ENCODE measurements at regions not wholly inside any gene's neighbourhood (a gene's known extent, or its start where the extent isn't known, plus 50 kb on each side); places are given as distances from the start of the nearest gene placed in this dataset.
A peak's percentile ranks its signal among the peaks of the same experiment; 100 is the strongest.

- H3K9me3 ChIP-seq (ENCODE audit: low read length), result no peaks in the 10 kb centered on the region
- H3K9ac ChIP-seq (ENCODE audit: low read length), result no peak overlapping the region
- H4K20me1 ChIP-seq (ENCODE audit: insufficient read depth, low read depth, low read length), result no peaks in the 10 kb centered on the region
- DNase-seq, result no peak
- no peaks in the 10 kb centered on the region for H3K4me1 ChIP-seq (ENCODE audit: low read length)
- no peak overlapping the region for H3K4me3 ChIP-seq (ENCODE audit: low read length)
- no peaks in the 10 kb centered on the region for H3K36me3 ChIP-seq (ENCODE audit: insufficient read depth, low read length)
- no peak overlapping the region for H2AFZ ChIP-seq (ENCODE audit: low read length)
- no peak overlapping the region for H3K27ac ChIP-seq (ENCODE audit: low read length)
- no peak overlapping the region for H3K4me2 ChIP-seq (ENCODE audit: low read depth, low read length, poor library complexity, severe bottlenecking)
- H3K79me2 ChIP-seq (ENCODE audit: low read length), result no peaks in the 10 kb centered on the region
- no peaks in the 10 kb centered on the region for H3K27me3 ChIP-seq (ENCODE audit: low read length)
- H3K9me2 ChIP-seq (replicated peaks; ENCODE audit: insufficient read depth, low read length), result no peaks in the 10 kb centered on the region
Observed at GRCh38 chr9:20208226-20208625, 414.1 kb downstream of the MLLT3 start.

GRCh38 chr9:20207176-20207575 lies 415.1 kb downstream of the MLLT3 start:
- no peak overlapping the region for H3K27ac ChIP-seq (ENCODE audit: low read length)
- H4K20me1 ChIP-seq (ENCODE audit: insufficient read depth, low read depth, low read length), result no peaks in the 10 kb centered on the region
- no peaks in the 10 kb centered on the region for H3K9me2 ChIP-seq (replicated peaks; ENCODE audit: insufficient read depth, low read length)
- no peaks in the 10 kb centered on the region for H3K27me3 ChIP-seq (ENCODE audit: low read length)
- peaks cover 4% of the 10 kb centered on the region for H3K4me1 ChIP-seq (ENCODE audit: low read length)
- DNase-seq, result no peak
- no peaks in the 10 kb centered on the region for H3K9me3 ChIP-seq (ENCODE audit: low read length)
- H3K4me2 ChIP-seq (ENCODE audit: low read depth, low read length, poor library complexity, severe bottlenecking), result no peak overlapping the region
- no peak overlapping the region for H2AFZ ChIP-seq (ENCODE audit: low read length)
- H3K36me3 ChIP-seq (ENCODE audit: insufficient read depth, low read length), result no peaks in the 10 kb centered on the region
- H3K4me3 ChIP-seq (ENCODE audit: low read length), result no peak overlapping the region
- H3K79me2 ChIP-seq (ENCODE audit: low read length), result no peaks in the 10 kb centered on the region
- H3K9ac ChIP-seq (ENCODE audit: low read length), result no peak overlapping the region

DNA sequence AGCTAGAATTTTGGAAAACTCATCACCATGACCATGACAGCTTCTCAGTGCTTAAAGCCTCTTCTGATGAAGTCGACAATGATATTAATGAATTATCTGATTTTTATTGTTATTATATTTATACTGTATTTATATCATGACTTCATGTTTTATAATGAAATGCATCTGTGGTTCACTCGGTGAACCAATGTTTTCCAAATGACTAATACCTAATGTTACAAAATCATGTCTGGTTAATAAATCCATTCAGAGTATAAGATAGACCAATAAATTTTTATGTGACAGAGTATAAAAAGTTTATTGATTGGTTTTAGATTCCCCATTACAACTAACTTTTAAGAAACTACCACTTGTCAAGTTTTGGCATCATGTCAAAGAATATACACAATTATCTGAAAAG lies 416.5 kb downstream of the MLLT3 start:
- Histone ChIP-seq H3K4me2 (ENCODE audit: low read depth, low read length, poor library complexity, severe bottlenecking) (no peak overlapping the region), H3K79me2 (ENCODE audit: low read length) (no peaks in the 10 kb centered on the region), H3K36me3 (ENCODE audit: insufficient read depth, low read length) (no peaks in the 10 kb centered on the region), H3K9me2 (replicated peaks; ENCODE audit: insufficient read depth, low read length) (no peaks in the 10 kb centered on the region), H3K9ac (ENCODE audit: low read length) (no peak overlapping the region), H3K27ac (ENCODE audit: low read length) (no peak overlapping the region), H3K4me1 (ENCODE audit: low read length) (peaks cover 17% of the 10 kb centered on the region), H4K20me1 (ENCODE audit: insufficient read depth, low read depth, low read length) (no peaks in the 10 kb centered on the region), H2AFZ (ENCODE audit: low read length) (no peak overlapping the region), H3K4me3 (ENCODE audit: low read length) (no peak overlapping the region), H3K9me3 (ENCODE audit: low read length) (no peaks in the 10 kb centered on the region), H3K27me3 (ENCODE audit: low read length) (no peaks in the 10 kb centered on the region)
- no peak for DNase-seq

DNA sequence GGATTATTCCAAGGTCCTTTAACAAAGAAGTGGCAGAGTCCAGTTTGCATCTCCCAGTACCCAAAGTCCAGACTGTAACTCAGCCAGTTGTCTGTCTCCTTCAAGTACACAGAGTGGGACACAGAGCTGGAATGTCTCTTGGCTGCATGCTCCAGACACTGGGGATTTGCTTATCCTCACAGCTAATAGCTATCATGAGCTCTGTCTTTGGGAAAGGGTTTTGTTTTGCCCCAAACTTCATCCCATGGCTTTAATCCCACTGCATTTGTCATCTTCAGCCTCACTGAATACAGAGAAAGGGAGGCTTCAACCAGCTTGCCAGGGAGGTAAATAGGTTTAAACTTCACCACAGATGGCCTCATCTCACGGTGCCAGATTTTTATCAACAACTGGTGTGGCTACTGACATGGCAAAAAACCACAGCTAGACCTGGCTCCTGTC lies 412.2 kb upstream of the SLC24A2 start:
- Histone ChIP-seq H3K4me2 (ENCODE audit: low read depth, low read length, poor library complexity, severe bottlenecking) (no peak overlapping the region), H3K4me3 (ENCODE audit: low read length) (no peak overlapping the region), H3K27me3 (ENCODE audit: low read length) (no peaks in the 10 kb centered on the region), H3K9me2 (replicated peaks; ENCODE audit: insufficient read depth, low read length) (no peaks in the 10 kb centered on the region), H3K36me3 (ENCODE audit: insufficient read depth, low read length) (no peaks in the 10 kb centered on the region), H3K4me1 (ENCODE audit: low read length) (peaks cover 41% of the 10 kb centered on the region), H3K79me2 (ENCODE audit: low read length) (no peaks in the 10 kb centered on the region), H3K9me3 (ENCODE audit: low read length) (peaks cover 9% of the 10 kb centered on the region; the same call in 1 of the 2 replicates), H3K9ac (ENCODE audit: low read length) (no peak overlapping the region), H2AFZ (ENCODE audit: low read length) (peak overlapping the region; percentile 73), H3K27ac (ENCODE audit: low read length) (no peak overlapping the region), H4K20me1 (ENCODE audit: insufficient read depth, low read depth, low read length) (no peaks in the 10 kb centered on the region)
- DNase-seq, result no peak

- no peaks in the 10 kb centered on the region for H3K79me2 ChIP-seq (ENCODE audit: low read length)
- no peak for DNase-seq
- H3K36me3 ChIP-seq (ENCODE audit: insufficient read depth, low read length), result no peaks in the 10 kb centered on the region
- H3K4me1 ChIP-seq (ENCODE audit: low read length), result peaks cover 41% of the 10 kb centered on the region
- H4K20me1 ChIP-seq (ENCODE audit: insufficient read depth, low read depth, low read length), result no peaks in the 10 kb centered on the region
- no peaks in the 10 kb centered on the region for H3K27me3 ChIP-seq (ENCODE audit: low read length)
- no peak overlapping the region for H3K4me3 ChIP-seq (ENCODE audit: low read length)
- no peak overlapping the region for H2AFZ ChIP-seq (ENCODE audit: low read length)
- H3K9me2 ChIP-seq (replicated peaks; ENCODE audit: insufficient read depth, low read length), result no peaks in the 10 kb centered on the region
- H3K4me2 ChIP-seq (ENCODE audit: low read depth, low read length, poor library complexity, severe bottlenecking), result no peak overlapping the region
- H3K9me3 ChIP-seq (ENCODE audit: low read length), result peaks cover 10% of the 10 kb centered on the region; the same call in 1 of the 2 replicates
- no peak overlapping the region for H3K9ac ChIP-seq (ENCODE audit: low read length)
- H3K27ac ChIP-seq (ENCODE audit: low read length), result no peak overlapping the region
Observed at GRCh38 chr9:20200581-20200980, 411.7 kb upstream of the SLC24A2 start.

DNA sequence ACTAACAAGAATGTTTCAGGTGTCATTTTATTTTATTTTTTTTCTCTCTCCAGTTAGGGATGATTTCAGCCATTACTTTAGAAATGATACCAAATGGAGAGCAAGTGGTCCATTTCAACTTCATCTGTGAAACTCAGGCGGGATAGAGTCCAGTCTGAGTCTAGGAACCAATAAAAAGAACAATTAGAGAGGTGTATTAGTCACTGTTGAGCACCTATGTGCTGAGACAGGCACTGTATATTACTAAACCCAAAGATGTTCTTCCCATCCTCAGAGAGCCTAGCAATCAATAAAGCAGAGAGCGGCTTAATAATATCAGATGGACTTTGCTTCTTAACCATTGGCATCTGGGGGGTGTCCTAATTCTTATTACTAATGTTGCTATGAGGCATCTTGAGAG lies 410.3 kb upstream of the SLC24A2 start:
- Histone ChIP-seq H2AFZ (ENCODE audit: low read length) (peak overlapping the region; percentile 49; the same call in 1 of the 2 replicates), H3K9me2 (replicated peaks; ENCODE audit: insufficient read depth, low read length) (no peaks in the 10 kb centered on the region), H3K4me1 (ENCODE audit: low read length) (peaks cover 41% of the 10 kb centered on the region), H3K9ac (ENCODE audit: low read length) (peak overlapping the region; percentile 63), H3K4me3 (ENCODE audit: low read length) (no peak overlapping the region), H3K9me3 (ENCODE audit: low read length) (peaks cover 10% of the 10 kb centered on the region; the same call in 1 of the 2 replicates), H3K4me2 (ENCODE audit: low read depth, low read length, poor library complexity, severe bottlenecking) (peak overlapping the region; percentile 85), H3K27me3 (ENCODE audit: low read length) (no peaks in the 10 kb centered on the region), H4K20me1 (ENCODE audit: insufficient read depth, low read depth, low read length) (no peaks in the 10 kb centered on the region), H3K36me3 (ENCODE audit: insufficient read depth, low read length) (no peaks in the 10 kb centered on the region), H3K79me2 (ENCODE audit: low read length) (no peaks in the 10 kb centered on the region), H3K27ac (ENCODE audit: low read length) (peak overlapping the region; percentile 87; the same call in 1 of the 2 replicates)
- no peak for DNase-seq

DNA sequence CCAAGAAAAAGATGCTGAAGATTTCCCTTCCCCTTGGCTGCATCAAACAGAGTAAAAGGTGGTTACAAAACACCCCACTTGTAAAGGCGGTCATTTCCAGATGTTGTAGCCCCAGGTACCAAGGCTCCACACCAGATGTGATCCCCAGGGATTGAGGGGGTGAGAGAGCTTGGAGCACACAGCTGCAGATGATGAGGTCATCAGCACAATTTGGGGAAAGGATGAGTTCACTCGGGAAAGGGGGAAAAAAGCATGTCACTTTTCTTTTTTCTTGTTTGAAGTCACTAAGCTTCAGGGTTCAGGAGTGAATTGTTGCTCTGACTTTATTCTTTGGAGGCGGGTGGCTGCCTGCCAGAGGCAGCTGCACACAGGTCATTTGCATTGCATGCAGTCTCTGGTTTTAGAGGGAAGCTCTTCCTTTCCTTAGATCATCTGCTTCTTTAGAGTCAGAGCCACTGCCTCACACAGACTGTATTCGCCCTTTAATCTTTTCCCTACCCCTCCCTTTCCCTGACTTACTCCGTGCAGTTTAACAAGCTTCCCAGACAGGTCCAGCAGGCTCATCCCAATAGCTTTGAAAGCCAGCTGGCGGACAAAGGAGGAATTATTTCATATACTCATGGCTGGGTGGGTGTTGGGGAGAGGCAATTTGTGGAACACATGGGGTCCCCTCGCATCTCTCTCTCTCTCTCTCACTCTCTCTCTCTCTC lies 409.3 kb upstream of the SLC24A2 start:
- Histone ChIP-seq H3K4me3 (ENCODE audit: low read length) (peak overlapping the region; percentile 60), H4K20me1 (ENCODE audit: insufficient read depth, low read depth, low read length) (no peaks in the 10 kb centered on the region), H3K9me2 (replicated peaks; ENCODE audit: insufficient read depth, low read length) (no peaks in the 10 kb centered on the region), H2AFZ (ENCODE audit: low read length) (peak overlapping the region; percentile 47), H3K4me2 (ENCODE audit: low read depth, low read length, poor library complexity, severe bottlenecking) (peak overlapping the region; percentile 85), H3K27ac (ENCODE audit: low read length) (peak overlapping the region; percentile 87), H3K79me2 (ENCODE audit: low read length) (no peaks in the 10 kb centered on the region), H3K36me3 (ENCODE audit: insufficient read depth, low read length) (no peaks in the 10 kb centered on the region), H3K9me3 (ENCODE audit: low read length) (peaks cover 10% of the 10 kb centered on the region; the same call in 1 of the 2 replicates), H3K4me1 (ENCODE audit: low read length) (peaks cover 41% of the 10 kb centered on the region), H3K27me3 (ENCODE audit: low read length) (no peaks in the 10 kb centered on the region), H3K9ac (ENCODE audit: low read length) (peak overlapping the region; percentile 63)
- peak; percentile 86 for DNase-seq

- Histone ChIP-seq H3K27ac (ENCODE audit: low read length) (no peak overlapping the region), H3K4me2 (ENCODE audit: low read depth, low read length, poor library complexity, severe bottlenecking) (no peak overlapping the region), H3K27me3 (ENCODE audit: low read length) (no peaks in the 10 kb centered on the region), H3K4me3 (ENCODE audit: low read length) (no peak overlapping the region), H4K20me1 (ENCODE audit: insufficient read depth, low read depth, low read length) (no peaks in the 10 kb centered on the region), H2AFZ (ENCODE audit: low read length) (no peak overlapping the region), H3K9ac (ENCODE audit: low read length) (no peak overlapping the region), H3K9me3 (ENCODE audit: low read length) (peaks cover 4% of the 10 kb centered on the region; the same call in 1 of the 2 replicates), H3K9me2 (replicated peaks; ENCODE audit: insufficient read depth, low read length) (no peaks in the 10 kb centered on the region), H3K79me2 (ENCODE audit: low read length) (no peaks in the 10 kb centered on the region), H3K4me1 (ENCODE audit: low read length) (peaks cover 18% of the 10 kb centered on the region), H3K36me3 (ENCODE audit: insufficient read depth, low read length) (no peaks in the 10 kb centered on the region)
- no peak for DNase-seq
Observed at GRCh38 chr9:20191228-20191840, 402.5 kb upstream of the SLC24A2 start.
